LNCAP (cell line): ENCODE measurements at regions not wholly inside any gene's neighbourhood (a gene's known extent, or its start where the extent isn't known, plus 50 kb on each side); places are given as distances from the start of the nearest gene placed in this dataset.

Source experiments
- CTCF ChIP-seq: fragments of 450-650 bp; IDR thresholded peaks from 2 replicates; pipeline ENCODE4 v1.5.1; 2017; ENCODE audit warnings: mild to moderate bottlenecking

- TF ChIP-seq CTCF, result no peak
Observed at GRCh38 chr1:165068741-165069140, 287.8 kb downstream of the LMX1A start.

GRCh38 chr1:165067829-165068228 lies 288.7 kb downstream of the LMX1A start:
- no peak for TF ChIP-seq CTCF

- TF ChIP-seq CTCF, result no peak
Observed at GRCh38 chr1:165063181-165063965, 293.1 kb downstream of the LMX1A start.

GRCh38 chr1:165062346-165062745 lies 294.2 kb downstream of the LMX1A start:
- no peak for TF ChIP-seq CTCF

- TF ChIP-seq CTCF, result no peak
Observed at GRCh38 chr1:165060285-165060793, 296.2 kb downstream of the LMX1A start.

- no peak for TF ChIP-seq CTCF
Observed at GRCh38 chr1:165057956-165058355, 298.6 kb downstream of the LMX1A start.

- no peak for TF ChIP-seq CTCF
Observed at GRCh38 chr1:165056914-165057313, 299.6 kb downstream of the LMX1A start.
